ENCODE measurements at regions not wholly inside any gene's neighbourhood (a gene's known extent, or its start where the extent isn't known, plus 50 kb on each side); places are given as distances from the start of the nearest gene placed in this dataset.

- peak in 1 of 2 experiments; percentile 55; a peak in 2 of 4 replicates for TF ChIP-seq CTCF (conservative IDR thresholded peaks at IDR 0.05; ENCODE audit: low read depth in 2 of 2)
Observed at GRCh38 chr15:92324101-92324963, 69.3 kb upstream of the ST8SIA2 start (continued).

GRCh38 chr15:92326236-92326635 is 67.4 kb upstream of the ST8SIA2 start:
- Histone ChIP-seq H3K9me2 (ENCODE audit: insufficient read depth) (no peaks in the 10 kb centered on the region), H3K79me2 (replicated peaks; ENCODE audit: insufficient read depth) (no peaks in the 10 kb centered on the region), H3K4me3 (no peak overlapping the region), H3K27ac (ENCODE audit: low read depth) (no peak overlapping the region), H3K4me2 (no peak overlapping the region), H3K27me3 (ENCODE audit: insufficient read depth) (no peaks in the 10 kb centered on the region), H4K20me1 (replicated peaks; ENCODE audit: insufficient read depth) (no peaks in the 10 kb centered on the region), H3K36me3 (ENCODE audit: insufficient read depth) (no peaks in the 10 kb centered on the region), H3F3A (replicated peaks; ENCODE audit: low read depth) (no peaks in the 10 kb centered on the region), H3K4me1 (ENCODE audit: insufficient read depth) (no peaks in the 10 kb centered on the region), H2AFZ (no peak overlapping the region)
- DNase-seq (ENCODE audit: low spot score) (no peak), ATAC-seq (no peak)
- Mint-ChIP-seq H3K9me3 (no peaks in the 10 kb centered on the region), H3K27ac (no peak overlapping the region), H3K4me1 (no peaks in the 10 kb centered on the region), H3K36me3 (ENCODE audit: low read depth) (no peaks in the 10 kb centered on the region), H3K4me3 (no peak overlapping the region), H3K27me3 (ENCODE audit: insufficient read depth, low read depth, poor library complexity) (peaks cover 3% of the 10 kb centered on the region)
- TF ChIP-seq POLR2AphosphoS5 (IDR thresholded peaks at IDR 0.05; ENCODE audit: low read depth) (no peak), STAT1 (IDR thresholded peaks at IDR 0.05; ENCODE audit: unreplicated experiment) (no peak), ZNF462 (CRISPR knock-in tag; IDR thresholded peaks at IDR 0.05) (no peak), NANOG (IDR thresholded peaks at IDR 0.05; ENCODE audit: borderline replicate concordance) (no peak), EZH2 (IDR thresholded peaks at IDR 0.05; ENCODE audit: low read depth, unreplicated experiment) (no peak), ZNF114 (CRISPR knock-in tag; IDR thresholded peaks at IDR 0.05) (no peak), REST (IDR thresholded peaks at IDR 0.05; ENCODE audit: unreplicated experiment) (no peak), ZNF331 (CRISPR knock-in tag; IDR thresholded peaks at IDR 0.05; ENCODE audit: low read depth) (no peak), ETS1 (IDR thresholded peaks at IDR 0.05) (no peak), EZH2phosphoT487 (IDR thresholded peaks at IDR 0.05; ENCODE audit: unreplicated experiment) (no peak), CREB1 (CRISPR knock-in tag; IDR thresholded peaks at IDR 0.05; ENCODE audit: low read depth) (no peak)

All from GM23338 (cell line).